AG04450 (cell line): ENCODE measurements at regions not wholly inside any gene's neighbourhood (a gene's known extent, or its start where the extent isn't known, plus 50 kb on each side); places are given as distances from the start of the nearest gene placed in this dataset.
"Not testable (repeated sequence)": the region's sequence is repeated elsewhere in the genome, so short reads cannot be mapped to it uniquely, and the experiment has no call there.

Source experiments
- CTCF ChIA-PET: fragments of 300-600, 350-600 bp; formaldehyde crosslinking; extraction: SDS; loops from one replicate; lab custom pipeline; 2022; ENCODE audit warnings: antibody characterized with exemption, inconsistent platforms; lab: Charles Lee
- POLR2A ChIA-PET: fragments of 350-600 bp; formaldehyde crosslinking; extraction: SDS; loops from one replicate; lab custom pipeline; 2021; ENCODE audit warnings: antibody characterized with exemption, inconsistent platforms; lab: Yijun Ruan, JAX
- DNase-seq: peaks from one replicate; pipeline ENCODE4 v3.0.0-alpha.2; 2011; ENCODE audit warnings: low read depth, low spot score
- H3K27ac ChIP-seq: one replicate; pipeline ENCODE4 v1.5.1; 2012; ENCODE audit warnings: low read depth, low read length, control low read depth
- H3K27me3 ChIP-seq: one replicate; pipeline ENCODE4 v1.6.0; 2012; ENCODE audit warnings: low read length; ENCODE audit not compliant: control insufficient read depth, insufficient read depth
- H3K4me3 ChIP-seq: 2 replicates; pipeline ENCODE4 v1.5.1; 2011; ENCODE audit warnings: mild to moderate bottlenecking, low read depth, low read length, control low read depth
- H3K9me3 ChIP-seq: 2 replicates; pipeline ENCODE4 v1.5.1; 2012; ENCODE audit warnings: low read length; ENCODE audit not compliant: control insufficient read depth, insufficient read depth
- CTCF ChIP-seq: IDR thresholded peaks from 2 replicates; pipeline ENCODE4 v1.5.1; 2011; ENCODE audit warnings: low read depth, low read length, control low read depth, inconsistent platforms

GRCh38 chr4:63986253-63986652 is 423.0 kb downstream of the TECRL start:
- H3K27me3 ChIP-seq, result no peaks in the 10 kb centered on the region
- no peak for TF ChIP-seq CTCF
- no peak overlapping the region for H3K4me3 ChIP-seq
- POLR2A ChIA-PET, result no interaction called here
- peaks cover 11% of the 10 kb centered on the region; the same call in 1 of the 2 replicates for H3K9me3 ChIP-seq
- CTCF ChIA-PET, result no interaction called here
- no peak overlapping the region for H3K27ac ChIP-seq
- no peak for DNase-seq

- ChIA-PET POLR2A (no interaction called here), CTCF (no interaction called here)
- DNase-seq, result no peak
- TF ChIP-seq CTCF, result no peak
- Histone ChIP-seq H3K9me3 (peaks cover 11% of the 10 kb centered on the region; the same call in 1 of the 2 replicates), H3K27me3 (no peaks in the 10 kb centered on the region), H3K4me3 (no peak overlapping the region), H3K27ac (no peak overlapping the region)
Measured at GRCh38 chr4:63983224-63983623, 426.0 kb downstream of the TECRL start.

GRCh38 chr4:63965875-63966274 is 443.4 kb downstream of the TECRL start:
- POLR2A ChIA-PET, result no interaction called here
- no peak for DNase-seq
- TF ChIP-seq CTCF, result no peak
- peaks cover 3% of the 10 kb centered on the region; the same call in 1 of the 2 replicates for H3K9me3 ChIP-seq
- no peak overlapping the region for H3K27ac ChIP-seq
- H3K4me3 ChIP-seq, result no peak overlapping the region
- no peaks in the 10 kb centered on the region for H3K27me3 ChIP-seq
- CTCF ChIA-PET, result no interaction called here

- POLR2A ChIA-PET, H3K27ac ChIP-seq, DNase-seq, H3K4me3 ChIP-seq, H3K27me3 ChIP-seq, CTCF ChIA-PET: not testable (repeated sequence)
- peaks cover 13% of the 10 kb centered on the region for H3K9me3 ChIP-seq
Measured at GRCh38 chr4:63942706-63943286, 466.5 kb downstream of the TECRL start.

GRCh38 chr4:63937961-63938360 is 471.3 kb downstream of the TECRL start:
- POLR2A ChIA-PET, result no interaction called here
- TF ChIP-seq CTCF, result no peak
- no peak overlapping the region for H3K4me3 ChIP-seq

GRCh38 chr4:63922146-63922545 is 487.1 kb downstream of the TECRL start:
- CTCF ChIA-PET, result no interaction called here
- no peak for TF ChIP-seq CTCF
- Histone ChIP-seq H3K27me3 (no peaks in the 10 kb centered on the region), H3K27ac (no peak overlapping the region), H3K9me3 (peaks cover 14% of the 10 kb centered on the region), H3K4me3 (no peak overlapping the region)
- no peak for DNase-seq
- POLR2A ChIA-PET, result no interaction called here

More at GRCh38 chr4:63937961-63938360, 471.3 kb downstream of the TECRL start:
- DNase-seq, result no peak
- Histone ChIP-seq H3K27ac (no peak overlapping the region), H3K9me3 (peaks cover 10% of the 10 kb centered on the region), H3K27me3 (no peaks in the 10 kb centered on the region)
- CTCF ChIA-PET, result no interaction called here
